RPMI8226 (cell line): ENCODE measurements at regions not wholly inside any gene's neighbourhood (a gene's known extent, or its start where the extent isn't known, plus 50 kb on each side); places are given as distances from the start of the nearest gene placed in this dataset.
A peak's percentile ranks its signal among the peaks of the same experiment; 100 is the strongest.

Experiments
- DNase-seq: peaks from one replicate; pipeline ENCODE4 v3.0.0-alpha.2; 2015

DNA sequence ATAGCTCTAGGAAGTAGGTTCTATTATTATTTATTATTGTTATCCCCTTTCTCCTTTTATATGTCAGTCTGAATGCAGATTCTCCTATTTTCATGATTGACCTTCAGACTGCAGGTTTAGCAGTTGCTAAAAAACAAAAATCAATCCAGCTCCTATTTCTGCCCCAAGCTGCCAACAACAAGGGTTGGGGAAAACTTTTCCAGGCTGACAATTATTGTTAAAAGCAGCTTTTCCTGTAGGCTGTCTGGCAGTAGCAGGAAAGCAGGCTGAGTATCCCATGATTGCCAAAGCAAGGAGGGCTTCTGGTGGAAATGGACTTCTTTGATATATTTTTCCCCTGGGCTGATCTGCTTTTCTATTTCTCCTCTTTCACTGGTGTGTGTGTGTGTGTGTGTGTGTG, 78.0 kb upstream of the CTLA4 start:
- no peak for DNase-seq

DNA sequence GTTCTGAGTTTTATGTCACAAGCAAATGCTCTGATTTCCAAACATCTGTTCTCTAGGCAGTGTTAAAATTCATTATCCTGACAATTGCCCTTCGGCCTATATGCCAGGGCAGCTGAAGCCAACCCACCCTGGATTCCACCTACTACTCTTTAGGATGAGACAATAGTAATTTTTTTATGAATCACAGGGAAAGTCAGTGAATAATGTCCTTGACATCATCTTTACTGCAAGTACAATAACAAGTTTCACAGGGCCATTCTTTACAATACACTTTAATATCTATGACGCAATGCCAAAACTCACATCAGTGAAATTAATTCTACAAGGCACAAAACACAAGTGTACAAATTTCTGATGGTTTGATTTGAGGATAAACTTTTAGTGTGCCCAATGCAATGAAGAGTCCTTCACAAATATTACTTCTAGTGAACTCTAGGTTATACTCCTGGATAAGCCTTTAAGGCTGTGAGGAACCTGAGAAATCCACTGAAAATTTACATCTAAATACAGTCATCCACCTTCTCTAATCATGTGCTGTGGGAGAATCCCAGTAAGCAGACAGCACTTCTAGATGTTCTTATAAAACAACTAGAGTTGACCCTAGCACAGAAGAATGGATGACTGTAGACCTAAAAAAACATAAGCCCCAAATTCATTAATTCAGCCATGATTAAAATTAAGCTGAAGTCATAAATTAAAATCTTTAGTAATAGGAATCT, 77.3 kb upstream of the CTLA4 start:
- DNase-seq = no peak

DNA sequence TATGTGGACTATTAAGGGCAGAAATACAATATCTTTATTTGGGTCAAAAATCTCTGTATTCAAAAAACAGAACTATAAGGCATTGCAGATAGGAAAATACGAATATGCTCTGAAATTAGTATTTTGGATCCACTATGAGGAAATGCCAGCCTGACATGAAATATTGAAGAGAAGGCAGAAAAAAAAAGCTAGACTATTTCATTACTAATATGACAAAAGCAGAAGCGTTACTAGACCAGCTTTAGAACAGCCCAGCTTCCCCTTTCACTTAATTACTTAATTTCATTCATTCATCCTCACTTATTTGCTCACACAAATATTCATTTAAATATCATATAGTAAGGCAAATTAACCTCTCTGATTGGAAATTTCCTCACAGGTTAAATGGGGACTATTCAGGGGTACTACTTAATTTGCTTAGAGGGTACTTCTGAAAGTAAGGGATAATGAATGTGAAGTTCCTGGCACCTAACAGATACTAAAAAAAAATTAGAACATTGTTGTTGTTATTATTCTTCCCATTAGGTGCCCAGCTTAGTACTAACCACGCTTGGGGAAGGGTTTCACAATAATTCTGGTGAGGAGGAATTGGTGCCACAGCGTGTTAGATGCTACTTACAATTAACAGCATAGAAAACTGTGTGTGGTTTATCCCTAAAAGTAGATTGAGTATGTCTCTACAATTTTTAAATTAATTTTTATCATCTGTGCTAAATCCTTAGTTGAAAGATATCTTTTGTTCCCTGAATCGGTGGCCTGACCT, 71.1 kb upstream of the CTLA4 start:
- no peak for DNase-seq

DNA sequence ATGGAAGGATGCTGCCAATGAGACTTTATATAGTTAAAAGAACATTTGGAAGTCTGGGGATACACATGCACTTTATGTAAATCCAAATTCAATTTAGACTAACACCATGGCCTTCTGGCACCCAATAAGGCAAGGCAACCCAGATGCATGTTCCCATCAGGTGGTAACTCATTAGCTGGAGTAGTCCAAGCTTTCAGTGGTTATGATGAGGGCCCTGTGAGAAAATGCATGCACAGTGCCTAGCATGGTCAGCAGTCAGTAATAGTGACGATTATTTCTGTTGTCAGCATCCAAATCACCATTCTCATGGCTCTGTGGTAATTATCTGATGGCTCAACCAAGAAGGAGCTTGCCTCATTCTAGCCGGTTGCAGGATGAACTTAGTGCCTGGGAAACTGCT, 70.3 kb upstream of the CTLA4 start:
- DNase-seq = peak; percentile 28

DNA sequence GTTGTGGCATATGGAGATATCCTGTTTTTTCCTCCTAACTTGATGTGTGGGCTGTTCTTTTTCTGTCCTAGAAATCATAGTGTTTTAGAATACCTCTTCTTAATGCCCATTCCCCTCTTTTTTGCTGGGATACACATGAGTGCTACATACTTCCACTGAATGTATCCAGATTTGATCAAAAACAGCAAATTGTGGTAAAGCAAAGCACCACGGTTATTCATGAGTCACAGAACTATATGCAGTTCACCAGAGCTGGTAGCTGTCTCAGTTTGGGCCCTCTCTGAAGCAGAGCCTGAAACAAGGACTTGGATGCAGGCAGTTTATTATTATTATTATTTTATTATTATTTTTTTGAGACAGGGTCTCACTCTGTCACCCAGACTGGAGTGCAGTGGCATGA, 69.9 kb upstream of the CTLA4 start:
- DNase-seq = no peak

DNA sequence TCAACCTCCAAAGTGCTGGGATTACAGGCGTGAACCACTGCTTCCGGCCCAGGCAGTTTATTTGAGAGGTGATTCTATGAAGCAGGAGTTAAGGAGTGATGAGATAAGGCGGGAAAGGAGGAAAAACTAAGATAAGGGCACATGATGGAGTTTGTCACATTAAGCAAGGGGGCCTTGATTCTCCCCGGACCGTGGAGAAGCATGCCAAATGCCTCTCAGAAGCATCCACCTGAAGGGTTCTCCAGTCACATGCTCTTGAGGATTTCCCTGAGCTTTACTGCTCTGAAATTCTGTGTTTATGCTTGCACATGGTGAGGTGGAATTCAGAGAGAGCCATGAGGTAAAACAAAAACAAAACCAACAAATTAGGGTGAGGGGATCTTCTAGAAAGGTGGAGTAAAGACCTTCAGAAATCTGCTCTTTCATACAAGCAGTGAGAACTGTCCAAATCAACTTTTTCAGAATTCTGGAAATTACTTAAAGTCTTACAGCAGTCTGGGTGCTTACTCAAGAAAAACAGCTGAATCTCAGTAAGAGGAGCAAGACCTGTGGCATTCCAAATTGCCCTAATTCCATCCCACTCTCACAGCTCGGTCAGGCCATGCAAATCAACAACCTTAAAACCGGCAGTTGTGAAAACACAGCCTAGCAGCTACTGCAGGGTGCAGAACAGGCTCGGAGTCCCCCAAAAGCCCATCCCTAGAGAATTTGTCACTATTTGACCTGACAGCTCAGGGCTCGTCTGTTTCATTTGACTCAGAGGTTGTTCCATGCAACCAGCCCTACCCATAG, 69.1 kb upstream of the CTLA4 start:
- DNase-seq = peak; percentile 40

DNA sequence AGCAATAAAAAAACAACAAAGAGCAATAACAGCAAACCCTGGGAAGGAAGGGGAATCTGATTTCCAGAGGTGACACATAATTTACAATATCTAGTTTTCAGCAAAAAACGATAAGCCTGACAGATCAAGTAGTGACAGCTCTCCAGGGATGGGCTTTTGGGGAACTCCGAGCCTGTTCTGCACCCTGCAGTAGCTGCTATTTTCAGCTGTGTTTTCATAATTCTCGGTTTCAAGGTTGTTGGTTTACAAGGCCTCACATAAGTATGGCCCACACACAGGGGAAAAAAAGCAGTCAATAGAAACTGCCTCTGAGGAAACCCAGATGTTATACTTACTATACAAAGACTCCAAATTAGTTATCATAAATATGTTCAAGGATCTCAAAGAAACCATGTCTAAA, 67.7 kb upstream of the CTLA4 start:
- DNase-seq = peak; percentile 70

DNA sequence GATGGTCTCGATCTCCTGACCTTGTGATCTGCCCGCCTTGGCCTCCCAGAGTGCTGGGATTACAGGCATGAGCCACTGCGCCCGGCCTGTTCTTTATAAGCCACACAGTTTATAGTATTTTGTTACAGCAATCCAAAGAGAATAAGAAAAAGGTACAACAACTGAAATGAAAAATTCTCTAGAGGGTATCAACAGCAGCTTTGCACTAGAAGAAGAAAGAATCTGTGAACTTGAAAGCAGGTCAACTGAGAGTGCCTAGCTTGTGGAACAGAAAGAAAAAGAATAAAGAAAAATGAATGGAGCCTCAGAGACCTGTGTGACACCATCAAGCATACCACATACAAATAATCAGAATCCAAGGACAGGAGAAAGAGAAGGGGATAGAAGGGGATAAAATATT, 66.8 kb upstream of the CTLA4 start:
- no peak for DNase-seq

DNA sequence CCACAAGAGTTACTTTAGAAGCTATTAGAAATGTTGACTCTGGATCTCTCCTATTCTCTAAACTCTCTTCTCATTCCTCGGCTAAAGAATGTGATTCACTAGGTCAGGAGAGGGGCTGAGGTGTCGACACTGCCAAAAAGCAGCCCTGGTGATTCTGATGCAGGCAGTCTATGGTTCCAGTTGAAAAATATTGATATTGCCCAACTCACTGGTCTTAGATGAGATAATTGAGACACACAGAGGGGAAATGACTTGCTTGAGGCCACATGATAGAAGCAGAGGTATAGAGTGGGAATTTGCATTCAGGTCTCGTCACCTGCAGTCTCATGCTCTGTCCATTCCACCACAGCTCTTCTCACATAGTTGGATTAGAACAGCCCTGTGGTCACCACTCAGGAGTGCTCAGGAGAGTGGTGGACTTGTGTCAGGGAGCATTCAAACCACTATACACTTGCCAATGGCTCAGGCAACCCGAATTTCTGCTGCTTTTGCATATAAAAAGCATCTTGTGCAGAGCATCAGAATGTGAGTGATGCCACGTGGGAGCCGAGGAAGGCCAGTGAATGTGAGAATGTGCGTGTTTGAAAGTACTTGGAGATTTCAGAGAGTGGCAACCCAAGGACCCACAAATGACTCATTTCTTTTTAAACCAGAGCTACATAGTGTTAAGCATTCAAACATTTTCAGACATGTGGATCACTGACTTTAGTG, 65.1 kb upstream of the CTLA4 start:
- DNase-seq = no peak

DNA sequence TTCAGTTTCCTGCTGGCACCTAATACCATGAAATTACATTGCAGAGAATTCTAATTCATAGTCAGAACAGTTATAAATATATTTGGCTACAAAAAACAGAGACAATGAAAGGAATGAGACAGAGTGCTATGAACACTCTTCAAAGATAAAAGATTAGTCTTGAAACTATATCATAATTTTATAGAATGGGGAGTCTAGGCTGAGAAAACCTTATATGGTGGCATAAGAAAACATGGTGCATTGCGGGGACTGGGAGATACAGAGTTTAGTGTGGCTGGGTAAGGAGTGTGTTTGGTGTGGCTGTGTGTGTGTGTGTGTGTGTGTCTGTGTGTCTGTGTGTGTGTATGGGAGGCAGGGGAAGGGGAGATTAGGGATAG, 64.5 kb upstream of the CTLA4 start:
- no peak for DNase-seq

DNA sequence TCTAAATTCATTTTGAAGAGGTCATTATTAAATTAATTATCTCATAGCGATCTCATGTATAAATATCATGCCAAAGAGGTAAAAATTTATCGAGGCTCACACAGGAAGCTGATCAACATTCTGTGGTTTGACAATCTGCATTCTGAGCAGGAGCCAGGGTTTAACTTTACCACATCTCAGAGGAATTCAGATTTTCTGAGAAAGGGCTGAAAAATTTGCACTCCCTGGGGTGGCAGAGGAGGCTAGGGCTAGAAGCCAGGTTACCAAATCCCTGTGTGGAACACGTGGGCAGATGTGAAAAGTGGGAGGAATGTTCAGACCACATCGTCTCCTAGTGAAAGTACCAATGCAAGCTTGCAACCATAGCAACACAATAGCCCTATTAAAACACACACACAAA, 63.5 kb upstream of the CTLA4 start:
- DNase-seq = no peak

DNA sequence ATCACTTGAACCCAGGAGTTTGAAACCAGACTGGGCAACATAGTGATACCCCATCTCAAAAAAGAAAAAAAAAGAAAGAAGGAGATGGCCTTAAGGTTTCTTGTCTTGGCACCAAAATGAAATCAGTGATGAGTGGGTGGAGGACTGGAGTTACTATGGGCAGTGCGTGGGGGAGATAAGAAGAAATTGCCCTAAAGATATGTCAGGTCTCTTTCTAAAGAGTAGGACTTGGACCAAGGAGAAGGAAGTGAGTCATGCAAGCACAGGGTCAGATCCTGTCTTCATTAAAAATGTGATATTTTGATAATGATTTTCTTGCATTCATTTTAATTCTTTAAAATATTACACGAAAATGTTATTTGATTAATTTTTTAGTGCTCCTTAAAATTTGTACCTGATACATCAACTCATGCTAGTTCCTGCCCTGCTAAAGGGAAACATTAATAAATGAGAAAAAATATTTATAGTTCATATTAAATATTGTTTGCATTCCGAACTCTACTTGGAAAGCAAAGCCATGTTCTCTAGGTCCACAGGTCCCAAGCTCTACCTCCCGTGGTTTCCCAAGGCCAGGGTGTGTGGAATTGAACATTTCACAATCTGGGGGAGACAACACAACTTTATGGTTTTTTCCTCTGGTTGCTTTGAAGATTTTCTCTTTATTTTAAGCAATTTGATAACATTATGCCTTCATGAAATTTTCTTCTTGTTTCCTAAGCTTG, 62.6 kb upstream of the CTLA4 start:
- DNase-seq = no peak

DNA sequence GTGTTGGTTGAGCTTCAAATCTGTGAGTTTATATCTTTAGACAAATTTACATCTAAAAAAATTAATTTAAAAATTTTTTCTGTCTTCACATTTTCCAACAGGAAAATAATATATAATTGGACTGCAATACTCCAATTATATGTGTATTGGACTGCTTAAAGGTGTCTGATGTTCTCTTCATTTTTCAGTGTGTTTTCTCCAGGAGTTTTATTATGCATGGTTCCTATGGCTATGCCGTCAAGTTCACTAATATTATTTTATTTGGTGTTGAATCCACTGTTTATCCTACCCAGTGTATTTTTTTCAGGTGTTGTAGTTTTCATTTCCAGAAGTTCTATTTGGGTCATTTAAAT, 62.1 kb upstream of the CTLA4 start:
- DNase-seq = no peak

DNA sequence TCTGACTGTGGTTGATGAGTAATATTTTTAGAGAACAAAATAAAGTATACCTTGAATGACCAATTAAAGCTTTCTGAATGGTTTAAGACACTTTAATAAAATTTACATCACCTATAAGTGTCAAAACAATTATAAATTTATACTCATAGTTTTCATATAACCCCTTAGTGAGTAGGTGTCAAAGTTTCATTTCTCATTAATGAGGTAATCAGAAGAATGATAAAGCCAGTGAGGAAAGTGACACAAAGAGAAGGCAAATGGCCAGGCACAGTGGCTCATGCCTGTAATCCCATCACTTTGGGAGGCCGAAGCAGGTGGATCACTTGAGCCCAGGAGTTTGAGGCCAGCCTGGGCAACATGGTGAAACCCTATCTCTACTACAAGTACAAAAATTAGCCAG, 60.8 kb upstream of the CTLA4 start:
- DNase-seq = no peak

DNA sequence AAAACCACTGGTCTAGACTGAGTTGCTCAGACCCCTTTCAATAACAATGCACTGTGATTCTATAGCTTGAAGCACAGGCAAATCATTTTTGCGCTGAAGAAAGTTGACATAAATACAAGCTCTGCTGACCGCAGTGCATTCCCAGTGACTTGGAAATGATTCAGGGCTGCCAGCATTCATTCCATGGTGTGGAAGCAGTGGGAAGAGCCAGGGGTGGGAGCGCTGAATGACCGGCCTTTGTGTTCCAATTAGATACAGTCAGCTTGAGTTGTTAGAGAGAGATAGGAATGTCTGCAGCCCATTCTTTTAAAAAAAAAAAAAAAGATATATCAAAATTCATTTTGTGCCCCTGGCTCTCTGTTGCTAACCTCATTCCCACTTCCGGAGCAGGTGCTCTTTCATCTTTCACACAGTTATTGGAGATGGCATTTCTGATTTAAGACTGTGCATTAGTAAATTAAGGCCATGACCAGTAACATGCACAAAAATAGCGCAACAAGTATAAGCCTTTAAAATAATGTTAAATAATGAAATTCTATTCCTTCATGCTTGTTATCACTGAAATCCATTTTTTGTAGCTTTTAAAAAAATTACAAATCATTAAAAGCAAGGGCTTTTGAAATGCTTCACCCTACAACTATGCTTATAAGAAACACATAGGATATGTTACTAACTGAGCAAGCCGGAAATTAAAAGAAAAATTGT, 59.4 kb upstream of the CTLA4 start:
- peak; percentile 23 for DNase-seq

DNA sequence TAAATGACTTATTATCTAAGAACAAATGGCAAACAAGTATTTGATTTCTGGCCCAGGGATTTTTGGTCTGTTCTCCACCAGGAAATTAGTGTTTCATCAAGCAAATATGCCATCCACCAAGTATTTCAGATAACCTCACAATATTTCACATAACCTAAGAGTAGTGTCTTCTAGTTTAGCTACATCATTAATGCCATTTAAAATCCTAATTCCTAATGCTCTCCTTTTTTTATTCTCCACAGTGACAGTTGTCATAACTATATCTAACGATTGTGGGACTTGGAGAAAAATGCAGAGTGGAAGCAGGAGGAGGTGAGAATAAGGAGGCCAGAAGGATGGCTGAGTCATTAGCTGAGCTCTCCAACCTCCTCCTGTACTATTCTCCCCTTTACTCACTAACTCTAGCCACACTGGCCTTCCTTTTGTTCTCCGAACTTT, 58.5 kb upstream of the CTLA4 start:
- no peak for DNase-seq

DNA sequence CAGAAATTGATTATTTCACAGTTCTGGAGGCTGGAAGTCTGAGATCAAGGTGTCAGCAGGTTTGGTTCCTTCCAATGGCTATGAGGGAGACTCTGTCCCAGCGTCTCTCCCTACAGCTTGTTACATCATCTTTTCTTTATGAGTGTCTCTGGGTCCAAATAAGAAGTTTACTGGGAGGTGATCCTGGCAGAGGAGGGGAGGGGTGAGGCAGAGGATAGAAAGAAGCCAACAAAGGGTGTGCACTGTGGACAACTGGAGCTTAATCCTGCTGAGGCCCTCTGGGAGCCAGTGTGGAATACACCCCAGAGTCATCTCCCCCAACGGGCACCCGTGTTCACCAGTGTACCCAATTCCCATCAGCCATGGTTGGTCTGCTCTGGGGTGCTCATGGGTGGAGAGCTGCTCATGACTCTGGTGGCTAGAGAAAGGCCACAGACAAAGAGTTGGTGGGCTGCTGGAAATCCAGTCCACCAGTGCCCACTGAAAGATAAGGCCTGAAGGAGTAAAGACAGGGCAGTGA, 57.5 kb upstream of the CTLA4 start:
- no peak for DNase-seq

DNA sequence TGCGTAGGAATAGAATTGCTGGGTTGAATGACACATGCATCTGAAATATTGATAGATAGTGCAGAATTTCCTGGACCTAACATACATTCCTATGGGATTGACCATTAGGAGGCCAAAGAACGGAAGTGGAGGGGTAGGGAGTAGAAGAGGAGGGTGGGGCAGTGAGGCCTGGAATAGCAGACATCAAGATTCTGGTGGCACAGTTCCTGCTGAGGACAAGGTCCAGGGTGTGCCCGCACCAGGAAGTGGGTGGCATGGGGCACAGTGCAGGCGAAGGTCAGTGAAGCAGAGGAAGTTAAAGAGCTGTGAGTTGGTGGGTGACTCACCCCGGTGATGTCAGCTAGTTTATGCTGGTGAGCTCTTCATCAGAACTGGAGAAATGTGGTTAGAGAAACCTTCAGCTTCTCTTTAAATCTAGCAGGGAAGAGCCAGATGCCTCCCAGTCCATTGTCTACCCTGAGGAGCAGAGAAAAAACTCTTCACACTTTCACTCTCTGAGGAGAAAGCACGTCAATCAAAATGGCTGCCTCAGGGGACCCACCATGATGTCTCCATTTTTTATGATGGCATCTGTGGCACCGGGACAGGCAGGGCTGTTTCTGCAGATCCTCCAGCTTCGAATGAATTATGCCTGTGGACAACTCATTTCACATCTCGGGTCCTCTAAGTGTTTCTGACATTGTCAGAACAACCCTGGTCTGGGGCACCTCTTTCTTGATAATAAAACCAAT, 55.9 kb upstream of the CTLA4 start:
- peak; percentile 68 for DNase-seq

DNA sequence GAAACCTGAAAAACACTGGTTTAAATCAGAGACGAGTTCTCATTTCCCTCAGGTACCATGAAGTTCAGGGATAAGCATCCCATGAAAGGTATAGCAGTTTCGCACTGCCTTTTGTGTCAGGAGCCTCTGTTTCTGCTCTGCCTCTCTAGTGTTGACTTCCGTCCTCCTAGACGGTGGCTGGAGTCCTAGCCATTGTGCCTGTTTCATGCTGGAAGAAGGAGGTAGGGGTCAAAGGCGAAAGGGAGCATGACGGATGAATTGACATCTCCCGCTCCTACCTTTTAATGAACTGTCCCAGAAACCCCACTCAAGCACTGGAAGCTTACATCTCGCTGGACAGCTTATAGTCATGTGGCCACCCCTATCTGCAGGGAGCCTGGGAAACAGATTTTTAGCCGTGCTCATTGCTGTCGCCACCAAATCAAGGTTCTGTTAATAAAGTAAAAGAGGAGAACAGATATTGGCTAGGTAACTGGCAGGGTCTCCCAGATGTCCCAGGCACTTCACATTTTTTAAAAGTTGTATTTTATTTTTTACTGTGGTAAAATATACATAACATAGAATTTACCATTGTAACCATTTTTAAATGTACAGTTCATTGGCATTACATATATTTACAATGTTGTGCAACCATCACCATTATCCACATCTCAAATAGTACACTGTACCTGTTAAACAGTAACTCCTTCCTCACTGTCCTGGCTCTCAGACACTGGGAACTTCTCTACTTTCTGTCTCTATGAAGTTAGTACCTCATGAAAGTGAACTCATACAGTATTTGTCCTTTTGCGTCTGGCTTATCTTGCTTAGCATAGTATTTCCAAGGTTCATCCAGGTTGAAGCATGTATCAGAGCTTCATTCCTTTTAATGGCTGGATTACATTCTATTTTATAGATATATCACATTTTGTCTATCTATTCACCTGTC, 55.0 kb upstream of the CTLA4 start:
- DNase-seq = no peak

DNA sequence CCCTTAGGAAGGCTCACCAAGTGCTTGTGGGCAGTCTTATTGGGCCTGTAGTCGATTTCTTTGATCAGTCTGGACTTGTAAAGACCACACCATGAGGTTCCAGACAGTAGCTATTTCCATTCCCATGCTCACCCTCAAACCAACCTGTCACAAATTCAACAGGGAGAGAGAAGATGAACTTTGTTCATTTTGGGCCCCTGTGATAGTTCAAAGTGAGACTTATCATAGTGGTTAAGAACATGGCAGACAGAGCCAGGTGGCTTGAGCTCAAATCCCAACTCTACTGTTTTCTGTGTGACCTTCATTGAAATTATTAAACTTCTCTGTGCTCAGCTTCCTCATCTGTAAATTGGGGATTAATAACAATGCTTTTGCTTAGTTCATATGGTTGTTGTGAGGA, 53.9 kb upstream of the CTLA4 start:
- DNase-seq = no peak
